ENCODE measurements at regions not wholly inside any gene's neighbourhood (a gene's known extent, or its start where the extent isn't known, plus 50 kb on each side); places are given as distances from the start of the nearest gene placed in this dataset.
A peak's percentile ranks its signal among the peaks of the same experiment; 100 is the strongest.

- Histone ChIP-seq H3K27me3 (ENCODE audit: control insufficient read depth, insufficient read depth, low read length) (peaks cover 2% of the 10 kb centered on the region), H3K36me3 (ENCODE audit: control insufficient read depth, insufficient read depth, low read length) (no peaks in the 10 kb centered on the region), H3K4me3 (ENCODE audit: low read depth, low read length) (no peak overlapping the region)
- no peak for DNase-seq (ENCODE audit: low read depth)
- TF ChIP-seq, protein P1, sequence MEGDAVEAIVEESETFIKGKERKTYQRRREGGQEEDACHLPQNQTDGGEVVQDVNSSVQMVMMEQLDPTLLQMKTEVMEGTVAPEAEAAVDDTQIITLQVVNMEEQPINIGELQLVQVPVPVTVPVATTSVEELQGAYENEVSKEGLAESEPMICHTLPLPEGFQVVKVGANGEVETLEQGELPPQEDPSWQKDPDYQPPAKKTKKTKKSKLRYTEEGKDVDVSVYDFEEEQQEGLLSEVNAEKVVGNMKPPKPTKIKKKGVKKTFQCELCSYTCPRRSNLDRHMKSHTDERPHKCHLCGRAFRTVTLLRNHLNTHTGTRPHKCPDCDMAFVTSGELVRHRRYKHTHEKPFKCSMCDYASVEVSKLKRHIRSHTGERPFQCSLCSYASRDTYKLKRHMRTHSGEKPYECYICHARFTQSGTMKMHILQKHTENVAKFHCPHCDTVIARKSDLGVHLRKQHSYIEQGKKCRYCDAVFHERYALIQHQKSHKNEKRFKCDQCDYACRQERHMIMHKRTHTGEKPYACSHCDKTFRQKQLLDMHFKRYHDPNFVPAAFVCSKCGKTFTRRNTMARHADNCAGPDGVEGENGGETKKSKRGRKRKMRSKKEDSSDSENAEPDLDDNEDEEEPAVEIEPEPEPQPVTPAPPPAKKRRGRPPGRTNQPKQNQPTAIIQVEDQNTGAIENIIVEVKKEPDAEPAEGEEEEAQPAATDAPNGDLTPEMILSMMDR (IDR thresholded peaks at IDR 0.05; ENCODE audit: insufficient read depth, low read length, poor library complexity, severe bottlenecking), result no peak
These were observed 260.4 kb upstream of the NFE2L3 start for GRCh38 chr7:25891591-25891990.

DNA sequence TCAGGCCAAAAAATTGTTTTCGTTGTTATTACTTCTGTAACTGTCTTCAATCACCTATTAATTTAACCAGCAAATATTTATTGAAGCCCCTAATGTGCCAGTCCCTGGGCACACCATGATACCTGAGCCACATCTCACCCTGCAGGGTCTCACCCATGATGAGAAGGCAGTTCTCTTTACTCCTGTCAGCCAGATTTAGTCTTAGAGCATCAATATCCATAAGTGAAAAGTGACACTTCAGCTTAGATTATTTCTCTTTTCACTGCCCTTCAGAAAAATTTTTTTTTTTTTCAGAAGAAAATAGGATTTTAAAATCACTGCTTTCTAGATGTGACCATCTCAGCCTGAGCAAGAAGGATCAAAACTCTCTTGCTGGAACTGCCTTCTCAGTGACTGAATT, 258.6 kb upstream of the NFE2L3 start:
- peaks cover 2% of the 10 kb centered on the region for H3K27me3 ChIP-seq (ENCODE audit: control insufficient read depth, insufficient read depth, low read length)
- TF ChIP-seq, protein P1 (IDR thresholded peaks at IDR 0.05; ENCODE audit: insufficient read depth, low read length, poor library complexity, severe bottlenecking), result no peak
- no peak for DNase-seq (ENCODE audit: low read depth)
- no peaks in the 10 kb centered on the region for H3K36me3 ChIP-seq (ENCODE audit: control insufficient read depth, insufficient read depth, low read length)
- no peak overlapping the region for H3K4me3 ChIP-seq (ENCODE audit: low read depth, low read length)

DNA sequence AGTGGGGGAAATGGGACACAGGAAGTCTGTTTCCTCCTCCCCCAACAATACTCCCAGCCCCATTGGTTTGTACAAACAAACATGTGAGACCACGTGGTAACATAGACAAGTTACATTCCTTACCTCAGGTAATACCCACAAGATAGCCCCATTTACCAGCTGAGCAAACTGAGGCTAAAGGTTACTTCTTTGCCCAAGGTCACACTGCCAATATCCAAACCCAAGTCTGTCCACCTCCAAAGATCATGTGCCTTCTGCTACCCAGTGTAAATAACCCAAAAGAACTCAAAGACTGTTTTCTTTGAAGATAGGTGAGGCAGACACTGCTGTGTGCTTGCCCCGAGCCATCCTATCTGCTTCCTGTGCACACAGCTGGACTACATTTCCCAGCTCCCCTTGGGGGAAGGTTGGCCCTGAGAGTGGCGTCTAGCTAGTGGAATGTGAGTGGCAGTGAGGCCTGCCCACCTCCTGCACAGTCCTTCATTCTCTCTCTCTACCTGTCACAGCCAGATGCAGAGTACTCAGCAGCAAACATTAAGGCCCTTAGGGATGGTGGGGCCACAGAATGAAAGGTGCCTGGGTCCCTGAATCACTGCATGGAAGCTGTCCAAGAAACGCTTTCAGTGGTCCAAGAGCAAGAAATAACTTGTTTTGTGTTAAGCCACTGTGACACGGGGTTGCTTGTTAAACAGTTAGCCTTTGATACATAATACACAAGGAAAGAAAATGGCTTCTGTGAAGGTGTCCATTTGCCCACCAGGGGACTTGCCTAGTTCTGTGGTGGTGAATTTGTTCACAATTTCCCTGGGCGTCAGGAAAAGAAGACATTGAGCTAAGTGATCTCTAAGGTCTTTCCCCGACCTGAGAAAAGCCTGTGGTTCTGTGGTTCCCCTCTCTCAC, 257.7 kb upstream of the NFE2L3 start:
- Histone ChIP-seq H3K4me3 (ENCODE audit: low read depth, low read length) (no peak overlapping the region), H3K36me3 (ENCODE audit: control insufficient read depth, insufficient read depth, low read length) (no peaks in the 10 kb centered on the region), H3K27me3 (ENCODE audit: control insufficient read depth, insufficient read depth, low read length) (peaks cover 2% of the 10 kb centered on the region)
- no peak for DNase-seq (ENCODE audit: low read depth)
- TF ChIP-seq, protein P1 (IDR thresholded peaks at IDR 0.05; ENCODE audit: insufficient read depth, low read length, poor library complexity, severe bottlenecking), result no peak

GRCh38 chr7:25894902-25895791, 256.9 kb upstream of the NFE2L3 start:
- TF ChIP-seq, protein P1 (IDR thresholded peaks at IDR 0.05; ENCODE audit: insufficient read depth, low read length, poor library complexity, severe bottlenecking), result peak; percentile 90
- H3K4me3 ChIP-seq (ENCODE audit: low read depth, low read length), result peak overlapping the region; percentile 6
- H3K36me3 ChIP-seq (ENCODE audit: control insufficient read depth, insufficient read depth, low read length), result no peaks in the 10 kb centered on the region
- no peak for DNase-seq (ENCODE audit: low read depth)
- peaks cover 2% of the 10 kb centered on the region for H3K27me3 ChIP-seq (ENCODE audit: control insufficient read depth, insufficient read depth, low read length)

DNA sequence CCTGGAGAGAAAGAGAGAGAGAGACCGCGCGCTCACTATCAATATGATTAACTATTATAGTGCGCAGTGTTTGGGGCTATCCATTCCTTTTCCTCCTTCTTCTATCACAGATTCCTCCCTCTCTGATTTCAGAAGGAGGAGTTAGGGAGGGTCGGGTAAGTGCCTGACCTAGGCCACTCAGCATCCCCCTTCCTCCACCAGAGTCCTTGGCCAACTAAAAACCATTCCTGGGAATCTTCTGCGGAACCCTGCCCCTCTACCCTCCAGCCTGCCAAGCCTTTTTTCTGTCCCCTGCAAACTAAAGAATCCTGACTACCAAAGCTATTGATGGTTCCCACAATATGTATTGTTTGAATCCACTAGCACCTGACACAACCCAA, 256.2 kb upstream of the NFE2L3 start:
- Histone ChIP-seq H3K27me3 (ENCODE audit: control insufficient read depth, insufficient read depth, low read length) (peaks cover 2% of the 10 kb centered on the region), H3K36me3 (ENCODE audit: control insufficient read depth, insufficient read depth, low read length) (no peaks in the 10 kb centered on the region), H3K4me3 (ENCODE audit: low read depth, low read length) (no peak overlapping the region)
- DNase-seq (ENCODE audit: low read depth), result no peak
- TF ChIP-seq, protein P1 (IDR thresholded peaks at IDR 0.05; ENCODE audit: insufficient read depth, low read length, poor library complexity, severe bottlenecking), result no peak
